Panc1 (cell line): ENCODE measurements at regions not wholly inside any gene's neighbourhood (a gene's known extent, or its start where the extent isn't known, plus 50 kb on each side); places are given as distances from the start of the nearest gene placed in this dataset.

ENCODE experiments used
- ATAC-seq: fragments of 200-7000 bp; cut with Tn5 transposase; 2 replicates; pipeline ENCODE4 v1.9.1; 2020; ENCODE audit warnings: mild to moderate bottlenecking, moderate library complexity
- BruUV-seq: library from RNA; stranded (reverse); fragments of 400-500 nt; replicated peaks from 2 replicates; lab custom pipeline; 2021; lab: Mats Ljungman, UMichigan
- CTCF ChIA-PET: fragments of 300-600 bp; sonication (Branson Sonifier 250); formaldehyde crosslinking; loops from one replicate; lab custom pipeline; 2022; ENCODE audit warnings: antibody characterized with exemption; lab: Charles Lee
- POLR2A ChIA-PET: fragments of 300-600 bp; sonication (Branson Sonifier 250); formaldehyde crosslinking; loops from one replicate; lab custom pipeline; 2022; ENCODE audit warnings: antibody characterized with exemption; lab: Charles Lee
- DNase-seq: peaks from one replicate; pipeline ENCODE4 v3.0.0-alpha.2; 2010; ENCODE audit warnings: low read depth, low spot score
- H3K27ac ChIP-seq: 2 replicates; pipeline ENCODE4 v1.5.1; 2011; ENCODE audit warnings: mild to moderate bottlenecking, low read length, inconsistent platforms
- H3K27me3 ChIP-seq: fragments of 200-500 bp; sonication (Bioruptor generic); 2 replicates; pipeline ENCODE4 v1.6.0; 2014; ENCODE audit warnings: low read length, inconsistent platforms; ENCODE audit not compliant: control insufficient read depth, insufficient read depth
- H3K36me3 ChIP-seq: fragments of 200-500 bp; sonication (Bioruptor generic); 2 replicates; pipeline ENCODE4 v1.5.1; 2014; ENCODE audit warnings: inconsistent platforms, mild to moderate bottlenecking, low read length, moderate library complexity; ENCODE audit not compliant: control insufficient read depth, insufficient read depth
- H3K4me1 ChIP-seq: 2 replicates; pipeline ENCODE4 v1.5.1; 2011; ENCODE audit warnings: inconsistent platforms, mild to moderate bottlenecking, low read length, moderate library complexity; ENCODE audit not compliant: control insufficient read depth, insufficient read depth
- H3K4me3 ChIP-seq, 2 experiments: 2 replicates each; pipeline ENCODE4 v1.5.1; 2011 to 2012; ENCODE audit warnings: low read depth in 2 of 2, low read length in 2 of 2, mild to moderate bottlenecking in 2 of 2, inconsistent platforms in 1 of 2, moderate library complexity in 1 of 2
- H3K9me3 ChIP-seq: fragments of 200-500 bp; sonication (Bioruptor generic); 2 replicates; pipeline ENCODE4 v1.5.1; 2014; ENCODE audit warnings: low read depth, mild to moderate bottlenecking, inconsistent platforms, low read length, moderate library complexity; ENCODE audit not compliant: control insufficient read depth, insufficient read depth
- POLR2AphosphoS5 ChIP-seq: IDR thresholded peaks from 2 replicates; pipeline ENCODE4 v1.6.1; 2012; ENCODE audit warnings: mild to moderate bottlenecking, low read depth, low read length, moderate library complexity
- SIN3A ChIP-seq: IDR thresholded peaks from 2 replicates; pipeline ENCODE4 v1.6.1; 2012; ENCODE audit warnings: low read depth, mild to moderate bottlenecking, low read length, moderate library complexity, borderline replicate concordance; ENCODE audit not compliant: insufficient read depth
- TCF7L2 ChIP-seq: IDR thresholded peaks from 2 replicates; pipeline ENCODE4 v1.6.1; 2011; ENCODE audit warnings: mild to moderate bottlenecking, low read depth, low read length, inconsistent platforms
- in situ Hi-C: cut with HindIII; loops from 2 replicates; pipeline ENCODE4 v1.10.0; 2016; ENCODE audit warnings: low sequenced_read_pairs, low pct_unique_long_range_greater_than_20kb
- intact Hi-C: fragments of 100-400 bp; cut with micrococcal nuclease; formaldehyde crosslinking; loops from one replicate; pipeline ENCODE4 v1.10.0; 2022; ENCODE audit not compliant: unreplicated experiment
- TF ChIP-seq, protein P1 (sequence below), 2 experiments: IDR thresholded peaks; 2 replicates each; pipeline ENCODE4 v1.6.1; 2011 to 2012; ENCODE audit warnings: low read depth in 2 of 2, control low read depth in 1 of 2, low read length in 1 of 2, mild to moderate bottlenecking in 1 of 2, moderate library complexity in 1 of 2; ENCODE audit not compliant: insufficient read depth in 1 of 2
- TF ChIP-seq, protein P2 (sequence below): fragments of 450-650 bp; IDR thresholded peaks from 2 replicates; pipeline ENCODE4 v1.5.1; 2017; ENCODE audit warnings: mild to moderate bottlenecking

DNA sequence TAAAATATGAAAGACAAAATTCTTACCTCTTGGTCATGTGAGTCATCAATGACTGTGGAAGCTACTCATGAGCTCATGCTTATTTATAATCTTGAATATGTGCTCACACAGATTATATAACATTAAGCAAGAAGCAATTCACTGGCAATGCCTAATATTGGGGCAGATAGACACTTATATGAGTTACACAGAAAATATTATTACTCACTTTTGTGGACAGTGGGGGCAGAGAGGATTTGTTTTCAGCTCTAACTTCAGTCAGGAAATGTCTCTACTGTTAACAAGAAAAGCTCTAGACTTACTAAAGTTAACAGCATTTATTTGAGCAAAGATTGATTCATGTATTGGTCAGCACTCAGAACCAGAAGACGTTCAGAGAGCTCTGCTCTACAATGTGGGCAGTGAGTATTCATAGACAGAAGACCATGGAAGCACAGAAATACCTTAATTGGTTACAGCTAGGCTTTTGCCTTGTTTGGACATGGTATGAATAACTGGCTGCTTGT lies 85.8 kb upstream of the AHI1 start:
- no peak overlapping the region for H3K4me3 ChIP-seq
- DNase-seq = no peak
- ATAC-seq = no peak
- H3K4me1 ChIP-seq = no peaks in the 10 kb centered on the region
- H3K27ac ChIP-seq = no peak overlapping the region
- CTCF ChIA-PET = no interaction called here
- no peaks in the 10 kb centered on the region for H3K27me3 ChIP-seq
- intact Hi-C loops (no loop called here), in situ Hi-C loops (no loop called here)
- no peaks in the 10 kb centered on the region for H3K36me3 ChIP-seq
- no TSS peak for BruUV-seq
- TF ChIP-seq, protein P1, sequence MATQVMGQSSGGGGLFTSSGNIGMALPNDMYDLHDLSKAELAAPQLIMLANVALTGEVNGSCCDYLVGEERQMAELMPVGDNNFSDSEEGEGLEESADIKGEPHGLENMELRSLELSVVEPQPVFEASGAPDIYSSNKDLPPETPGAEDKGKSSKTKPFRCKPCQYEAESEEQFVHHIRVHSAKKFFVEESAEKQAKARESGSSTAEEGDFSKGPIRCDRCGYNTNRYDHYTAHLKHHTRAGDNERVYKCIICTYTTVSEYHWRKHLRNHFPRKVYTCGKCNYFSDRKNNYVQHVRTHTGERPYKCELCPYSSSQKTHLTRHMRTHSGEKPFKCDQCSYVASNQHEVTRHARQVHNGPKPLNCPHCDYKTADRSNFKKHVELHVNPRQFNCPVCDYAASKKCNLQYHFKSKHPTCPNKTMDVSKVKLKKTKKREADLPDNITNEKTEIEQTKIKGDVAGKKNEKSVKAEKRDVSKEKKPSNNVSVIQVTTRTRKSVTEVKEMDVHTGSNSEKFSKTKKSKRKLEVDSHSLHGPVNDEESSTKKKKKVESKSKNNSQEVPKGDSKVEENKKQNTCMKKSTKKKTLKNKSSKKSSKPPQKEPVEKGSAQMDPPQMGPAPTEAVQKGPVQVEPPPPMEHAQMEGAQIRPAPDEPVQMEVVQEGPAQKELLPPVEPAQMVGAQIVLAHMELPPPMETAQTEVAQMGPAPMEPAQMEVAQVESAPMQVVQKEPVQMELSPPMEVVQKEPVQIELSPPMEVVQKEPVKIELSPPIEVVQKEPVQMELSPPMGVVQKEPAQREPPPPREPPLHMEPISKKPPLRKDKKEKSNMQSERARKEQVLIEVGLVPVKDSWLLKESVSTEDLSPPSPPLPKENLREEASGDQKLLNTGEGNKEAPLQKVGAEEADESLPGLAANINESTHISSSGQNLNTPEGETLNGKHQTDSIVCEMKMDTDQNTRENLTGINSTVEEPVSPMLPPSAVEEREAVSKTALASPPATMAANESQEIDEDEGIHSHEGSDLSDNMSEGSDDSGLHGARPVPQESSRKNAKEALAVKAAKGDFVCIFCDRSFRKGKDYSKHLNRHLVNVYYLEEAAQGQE (IDR thresholded peaks at IDR 0.05; ENCODE audit: insufficient read depth in 1 of 2, low read depth in 2 of 2, low read length in 1 of 2) = no peak
- no peak for TF ChIP-seq POLR2AphosphoS5
- no peak for TF ChIP-seq SIN3A
- TF ChIP-seq, protein P2, sequence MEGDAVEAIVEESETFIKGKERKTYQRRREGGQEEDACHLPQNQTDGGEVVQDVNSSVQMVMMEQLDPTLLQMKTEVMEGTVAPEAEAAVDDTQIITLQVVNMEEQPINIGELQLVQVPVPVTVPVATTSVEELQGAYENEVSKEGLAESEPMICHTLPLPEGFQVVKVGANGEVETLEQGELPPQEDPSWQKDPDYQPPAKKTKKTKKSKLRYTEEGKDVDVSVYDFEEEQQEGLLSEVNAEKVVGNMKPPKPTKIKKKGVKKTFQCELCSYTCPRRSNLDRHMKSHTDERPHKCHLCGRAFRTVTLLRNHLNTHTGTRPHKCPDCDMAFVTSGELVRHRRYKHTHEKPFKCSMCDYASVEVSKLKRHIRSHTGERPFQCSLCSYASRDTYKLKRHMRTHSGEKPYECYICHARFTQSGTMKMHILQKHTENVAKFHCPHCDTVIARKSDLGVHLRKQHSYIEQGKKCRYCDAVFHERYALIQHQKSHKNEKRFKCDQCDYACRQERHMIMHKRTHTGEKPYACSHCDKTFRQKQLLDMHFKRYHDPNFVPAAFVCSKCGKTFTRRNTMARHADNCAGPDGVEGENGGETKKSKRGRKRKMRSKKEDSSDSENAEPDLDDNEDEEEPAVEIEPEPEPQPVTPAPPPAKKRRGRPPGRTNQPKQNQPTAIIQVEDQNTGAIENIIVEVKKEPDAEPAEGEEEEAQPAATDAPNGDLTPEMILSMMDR = no peak
- no peak for TF ChIP-seq TCF7L2
- POLR2A ChIA-PET = no interaction called here
- no peaks in the 10 kb centered on the region for H3K9me3 ChIP-seq

DNA sequence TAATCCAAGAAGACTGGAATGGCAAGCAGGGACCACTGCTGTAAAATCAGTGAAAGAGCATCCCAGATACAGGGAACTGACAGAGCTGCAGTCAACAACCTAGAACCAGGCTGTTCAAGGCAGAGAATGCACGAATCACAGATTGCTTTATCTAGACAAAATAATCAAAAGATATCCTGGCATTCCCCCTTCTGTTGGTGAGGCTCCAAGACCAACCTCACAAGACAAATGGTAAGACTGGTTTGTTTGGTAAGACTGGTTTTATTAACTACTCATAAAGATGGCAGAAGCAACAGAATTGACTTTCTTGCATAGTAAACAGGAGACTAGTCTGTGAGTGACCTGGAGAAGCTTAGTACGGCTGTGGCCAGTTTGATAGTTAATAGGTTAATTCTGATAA lies 88.8 kb upstream of the AHI1 start:
- intact Hi-C loops (no loop called here), in situ Hi-C loops (no loop called here)
- no peak for ATAC-seq
- Histone ChIP-seq H3K27me3 (no peaks in the 10 kb centered on the region), H3K4me1 (no peaks in the 10 kb centered on the region), H3K9me3 (no peaks in the 10 kb centered on the region), H3K27ac (no peak overlapping the region), H3K36me3 (no peaks in the 10 kb centered on the region), H3K4me3 (no peak overlapping the region)
- POLR2A ChIA-PET = no interaction called here
- no peak for DNase-seq
- TF ChIP-seq SIN3A = no peak
- TF ChIP-seq POLR2AphosphoS5 = no peak
- TF ChIP-seq, protein P1 (IDR thresholded peaks at IDR 0.05; ENCODE audit: insufficient read depth in 1 of 2, low read depth in 2 of 2, low read length in 1 of 2) = no peak
- no peak for TF ChIP-seq TCF7L2
- TF ChIP-seq, protein P2 = no peak
- CTCF ChIA-PET = no interaction called here
- BruUV-seq = no TSS peak
